Transverse colon (tissue), 3 donors: ENCODE measurements at regions not wholly inside any gene's neighbourhood (a gene's known extent, or its start where the extent isn't known, plus 50 kb on each side); places are given as distances from the start of the nearest gene placed in this dataset.

Source experiments
- EP300 ChIP-seq: sonication (generic); formaldehyde crosslinking; IDR thresholded peaks from one replicate; pipeline ENCODE4 v1.6.1; 2017; ENCODE audit warnings: antibody characterized with exemption, low read depth
- POLR2A ChIP-seq: fragments of 450-650 bp; IDR thresholded peaks from one replicate; pipeline ENCODE4 v1.6.1; 2016; ENCODE audit warnings: antibody characterized with exemption, mild to moderate bottlenecking, moderate library complexity
- TF ChIP-seq, protein P1 (sequence below), 5 experiments: fragments of 200-600 bp in 3 of 5; fragments of 450-650 bp in 2 of 5; sonication (generic) in 3 of 5; IDR thresholded peaks; 1 replicate in 2 of 5; 2 replicates in 3 of 5; pipeline ENCODE4 v1.5.1; 2016 to 2017; ENCODE audit warnings: antibody characterized with exemption in 5 of 5, inconsistent platforms in 3 of 5, mild to moderate bottlenecking in 2 of 5, moderate library complexity in 1 of 5

DNA sequence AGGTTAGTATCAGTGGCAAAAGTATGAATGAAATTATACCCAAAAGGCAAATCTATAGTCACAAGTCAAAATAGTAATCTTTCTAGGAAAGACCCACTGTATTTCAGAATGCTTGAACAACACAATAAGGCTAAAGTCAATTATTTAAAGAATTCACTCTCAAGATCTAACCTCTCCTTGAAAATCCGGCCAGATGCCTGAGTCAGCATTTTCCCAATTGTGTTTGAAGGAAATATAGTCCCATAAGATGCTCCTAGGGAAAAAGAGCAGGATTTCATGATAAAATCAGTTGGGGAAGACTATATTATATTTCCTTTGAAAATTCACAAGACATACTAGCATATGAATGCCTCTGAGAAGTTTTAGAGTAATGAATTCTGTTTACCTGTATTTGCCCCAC is 1075.0 kb downstream of the GRM8 start:
- TF ChIP-seq, protein P1, sequence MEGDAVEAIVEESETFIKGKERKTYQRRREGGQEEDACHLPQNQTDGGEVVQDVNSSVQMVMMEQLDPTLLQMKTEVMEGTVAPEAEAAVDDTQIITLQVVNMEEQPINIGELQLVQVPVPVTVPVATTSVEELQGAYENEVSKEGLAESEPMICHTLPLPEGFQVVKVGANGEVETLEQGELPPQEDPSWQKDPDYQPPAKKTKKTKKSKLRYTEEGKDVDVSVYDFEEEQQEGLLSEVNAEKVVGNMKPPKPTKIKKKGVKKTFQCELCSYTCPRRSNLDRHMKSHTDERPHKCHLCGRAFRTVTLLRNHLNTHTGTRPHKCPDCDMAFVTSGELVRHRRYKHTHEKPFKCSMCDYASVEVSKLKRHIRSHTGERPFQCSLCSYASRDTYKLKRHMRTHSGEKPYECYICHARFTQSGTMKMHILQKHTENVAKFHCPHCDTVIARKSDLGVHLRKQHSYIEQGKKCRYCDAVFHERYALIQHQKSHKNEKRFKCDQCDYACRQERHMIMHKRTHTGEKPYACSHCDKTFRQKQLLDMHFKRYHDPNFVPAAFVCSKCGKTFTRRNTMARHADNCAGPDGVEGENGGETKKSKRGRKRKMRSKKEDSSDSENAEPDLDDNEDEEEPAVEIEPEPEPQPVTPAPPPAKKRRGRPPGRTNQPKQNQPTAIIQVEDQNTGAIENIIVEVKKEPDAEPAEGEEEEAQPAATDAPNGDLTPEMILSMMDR (IDR thresholded peaks at IDR 0.05), result no peak
- no peak for TF ChIP-seq POLR2A
- TF ChIP-seq EP300, result no peak
